Astrocyte (in vitro differentiated cells and primary cell): ENCODE measurements at regions not wholly inside any gene's neighbourhood (a gene's known extent, or its start where the extent isn't known, plus 50 kb on each side); places are given as distances from the start of the nearest gene placed in this dataset.
"Not testable (repeated sequence)": the region's sequence is repeated elsewhere in the genome, so short reads cannot be mapped to it uniquely, and the experiment has no call there.

Source experiments
- CTCF ChIP-seq: IDR thresholded peaks from 2 replicates; pipeline ENCODE4 v1.5.1; 2011; ENCODE audit warnings: low read depth, mild to moderate bottlenecking, inconsistent platforms, low read length, moderate library complexity; ENCODE audit not compliant: insufficient read depth
- EZH2 ChIP-seq: IDR thresholded peaks from 2 replicates; pipeline ENCODE4 v1.6.1; 2012; ENCODE audit warnings: mild to moderate bottlenecking, low read length, inconsistent platforms; ENCODE audit not compliant: insufficient read depth

- TF ChIP-seq CTCF, EZH2: not testable (repeated sequence)
Measured at GRCh38 chr1:70834365-70834764, 213.3 kb downstream of the PTGER3 start.
